GM18498 (cell line): ENCODE measurements at regions not wholly inside any gene's neighbourhood (a gene's known extent, or its start where the extent isn't known, plus 50 kb on each side); places are given as distances from the start of the nearest gene placed in this dataset.

Source experiments
- ATAC-seq: cut with Tn5 transposase; IDR thresholded peaks from one replicate; pipeline ENCODE4 v1.9.1; 2021; ENCODE audit warnings: mild to moderate bottlenecking, moderate library complexity; ENCODE audit not compliant: unreplicated experiment

- ATAC-seq: no peak
Measured at GRCh38 chr1:48055876-48056764, 58.9 kb upstream of the TRABD2B start.

GRCh38 chr1:48054232-48054631 lies 57.0 kb upstream of the TRABD2B start:
- no peak for ATAC-seq

- no peak for ATAC-seq
Measured at GRCh38 chr1:48052923-48053291, 55.7 kb upstream of the TRABD2B start.

- no peak for ATAC-seq
Measured at GRCh38 chr1:48051466-48052126, 54.4 kb upstream of the TRABD2B start.

GRCh38 chr1:48049823-48050535 lies 52.8 kb upstream of the TRABD2B start:
- no peak for ATAC-seq

- no peak for ATAC-seq
Measured at GRCh38 chr1:48048980-48049379, 51.8 kb upstream of the TRABD2B start.

- ATAC-seq: no peak
Measured at GRCh38 chr1:48048064-48048463, 50.9 kb upstream of the TRABD2B start.

GRCh38 chr1:48047116-48047515 lies 49.9 kb upstream of the TRABD2B start:
- no peak for ATAC-seq
